Keratinocyte (primary cell): ENCODE measurements at regions not wholly inside any gene's neighbourhood (a gene's known extent, or its start where the extent isn't known, plus 50 kb on each side); places are given as distances from the start of the nearest gene placed in this dataset.

Experiments used
- DNase-seq: peaks from one replicate; pipeline ENCODE4 v3.0.0-alpha.2; 2011; ENCODE audit warnings: low read depth, missing footprints, low spot score
- FAIRE-seq: peaks from 2 replicates; lab custom pipeline; 2011; peaks lifted over from hg19 to GRCh38; lab: Jason Lieb, UNC
- H2AFZ ChIP-seq: 2 replicates; pipeline ENCODE4 v1.6.0; 2012; ENCODE audit warnings: low read length, control low read depth, inconsistent platforms; ENCODE audit not compliant: control insufficient read depth
- H3K27ac ChIP-seq: 2 replicates; pipeline ENCODE4 v1.5.1; 2011; ENCODE audit warnings: low read length; ENCODE audit not compliant: control insufficient read depth, insufficient read depth
- H3K27me3 ChIP-seq: 3 replicates; pipeline ENCODE4 v1.6.0; 2011; ENCODE audit warnings: low read length; ENCODE audit not compliant: control insufficient read depth, insufficient read depth; ENCODE audit errors: extremely low read depth
- H3K36me3 ChIP-seq, 2 experiments: 2 replicates in 1 of 2; 3 replicates in 1 of 2; pipeline ENCODE4 v1.5.1; 2011; ENCODE audit warnings: low read length in 2 of 2, mild to moderate bottlenecking in 1 of 2; ENCODE audit not compliant: control insufficient read depth in 2 of 2, insufficient read depth in 2 of 2; ENCODE audit errors: extremely low read depth in 1 of 2
- H3K4me1 ChIP-seq: 3 replicates; pipeline ENCODE4 v1.5.1; 2011; ENCODE audit warnings: low read length; ENCODE audit not compliant: control insufficient read depth, insufficient read depth; ENCODE audit errors: extremely low read depth
- H3K4me2 ChIP-seq: 3 replicates; pipeline ENCODE4 v1.6.0; 2011; ENCODE audit warnings: low read depth, low read length; ENCODE audit not compliant: control insufficient read depth, insufficient read depth; ENCODE audit errors: extremely low read depth
- H3K4me3 ChIP-seq, 3 experiments: fragments of 200-600 bp in 1 of 3; sonication (generic) in 1 of 3; 2 replicates in 2 of 3; 3 replicates in 1 of 3; pipeline ENCODE4 v1.5.1; 2011 to 2016; ENCODE audit warnings: low read length in 3 of 3, mild to moderate bottlenecking in 3 of 3, control low read depth in 2 of 3, inconsistent platforms in 1 of 3, low read depth in 1 of 3, mixed read lengths in 1 of 3, mixed run types in 1 of 3, moderate library complexity in 1 of 3; ENCODE audit not compliant: control insufficient read depth in 2 of 3, insufficient read depth in 2 of 3; ENCODE audit errors: extremely low read depth in 1 of 3
- H3K79me2 ChIP-seq: 2 replicates; pipeline ENCODE4 v1.6.0; 2012; ENCODE audit warnings: low read length; ENCODE audit not compliant: control insufficient read depth, insufficient read depth
- H3K9ac ChIP-seq: 3 replicates; pipeline ENCODE4 v1.6.0; 2011; ENCODE audit warnings: low read length; ENCODE audit not compliant: control insufficient read depth, insufficient read depth; ENCODE audit errors: extremely low read depth
- H3K9me1 ChIP-seq: 3 replicates; pipeline ENCODE4 v1.6.0; 2011; ENCODE audit warnings: low read length; ENCODE audit not compliant: control insufficient read depth, insufficient read depth; ENCODE audit errors: extremely low read depth
- H3K9me3 ChIP-seq: 2 replicates; pipeline ENCODE4 v1.5.1; 2012; ENCODE audit warnings: low read depth, low read length; ENCODE audit not compliant: control insufficient read depth
- H4K20me1 ChIP-seq: 3 replicates; pipeline ENCODE4 v1.6.0; 2011; ENCODE audit warnings: low read length; ENCODE audit not compliant: control insufficient read depth, insufficient read depth; ENCODE audit errors: extremely low read depth
- EZH2 ChIP-seq: IDR thresholded peaks from one replicate; pipeline ENCODE4 v1.6.1; 2012; ENCODE audit warnings: inconsistent platforms, mild to moderate bottlenecking, low read length, moderate library complexity
- dilution Hi-C: fragments of 300-500 bp; cut with MboI; formaldehyde crosslinking; loops from one replicate; pipeline ENCODE4 v1.7.0; 2020; ENCODE audit warnings: low sequenced_read_pairs; ENCODE audit not compliant: extremely low pct_ligation_motif_present
- TF ChIP-seq, protein P1 (sequence below), 3 experiments: IDR thresholded peaks in 1 of 3; conservative IDR thresholded peaks in 1 of 3; optimal IDR thresholded peaks in 1 of 3; 2 replicates in 2 of 3; 3 replicates in 1 of 3; pipeline versions ENCODE3 to v1.5.1; 2011; ENCODE audit warnings: low read length in 3 of 3, mild to moderate bottlenecking in 3 of 3, moderate library complexity in 2 of 3, control low read depth in 1 of 3, inconsistent platforms in 1 of 3; ENCODE audit not compliant: insufficient read depth in 2 of 3; ENCODE audit errors: extremely low read depth in 1 of 3

GRCh38 chr1:72704841-72705477, 422.6 kb upstream of the NEGR1 start:
- H3K27ac ChIP-seq: no peak overlapping the region
- H3K4me3 ChIP-seq: no peak overlapping the region
- H3K9me1 ChIP-seq: no peaks in the 10 kb centered on the region
- TF ChIP-seq EZH2: no peak
- TF ChIP-seq, protein P1, sequence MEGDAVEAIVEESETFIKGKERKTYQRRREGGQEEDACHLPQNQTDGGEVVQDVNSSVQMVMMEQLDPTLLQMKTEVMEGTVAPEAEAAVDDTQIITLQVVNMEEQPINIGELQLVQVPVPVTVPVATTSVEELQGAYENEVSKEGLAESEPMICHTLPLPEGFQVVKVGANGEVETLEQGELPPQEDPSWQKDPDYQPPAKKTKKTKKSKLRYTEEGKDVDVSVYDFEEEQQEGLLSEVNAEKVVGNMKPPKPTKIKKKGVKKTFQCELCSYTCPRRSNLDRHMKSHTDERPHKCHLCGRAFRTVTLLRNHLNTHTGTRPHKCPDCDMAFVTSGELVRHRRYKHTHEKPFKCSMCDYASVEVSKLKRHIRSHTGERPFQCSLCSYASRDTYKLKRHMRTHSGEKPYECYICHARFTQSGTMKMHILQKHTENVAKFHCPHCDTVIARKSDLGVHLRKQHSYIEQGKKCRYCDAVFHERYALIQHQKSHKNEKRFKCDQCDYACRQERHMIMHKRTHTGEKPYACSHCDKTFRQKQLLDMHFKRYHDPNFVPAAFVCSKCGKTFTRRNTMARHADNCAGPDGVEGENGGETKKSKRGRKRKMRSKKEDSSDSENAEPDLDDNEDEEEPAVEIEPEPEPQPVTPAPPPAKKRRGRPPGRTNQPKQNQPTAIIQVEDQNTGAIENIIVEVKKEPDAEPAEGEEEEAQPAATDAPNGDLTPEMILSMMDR (optimal IDR thresholded peaks at IDR 0.05 in 1 of 3, IDR thresholded peaks at IDR 0.05 in 1 of 3, conservative IDR thresholded peaks at IDR 0.05 in 1 of 3; ENCODE audit: extremely low read depth in 1 of 3, insufficient read depth in 2 of 3, low read length in 3 of 3): no peak
- H3K9ac ChIP-seq: no peak overlapping the region
- H3K27me3 ChIP-seq: no peaks in the 10 kb centered on the region
- no peaks in the 10 kb centered on the region for H3K9me3 ChIP-seq
- dilution Hi-C loops: no loop called here
- no peak for DNase-seq
- H2AFZ ChIP-seq: no peak overlapping the region
- H3K79me2 ChIP-seq: no peaks in the 10 kb centered on the region
- H3K4me2 ChIP-seq: no peak overlapping the region
- H3K4me1 ChIP-seq: no peaks in the 10 kb centered on the region
- H4K20me1 ChIP-seq: no peaks in the 10 kb centered on the region
- no peaks in the 10 kb centered on the region for H3K36me3 ChIP-seq
- no peak for FAIRE-seq

DNA sequence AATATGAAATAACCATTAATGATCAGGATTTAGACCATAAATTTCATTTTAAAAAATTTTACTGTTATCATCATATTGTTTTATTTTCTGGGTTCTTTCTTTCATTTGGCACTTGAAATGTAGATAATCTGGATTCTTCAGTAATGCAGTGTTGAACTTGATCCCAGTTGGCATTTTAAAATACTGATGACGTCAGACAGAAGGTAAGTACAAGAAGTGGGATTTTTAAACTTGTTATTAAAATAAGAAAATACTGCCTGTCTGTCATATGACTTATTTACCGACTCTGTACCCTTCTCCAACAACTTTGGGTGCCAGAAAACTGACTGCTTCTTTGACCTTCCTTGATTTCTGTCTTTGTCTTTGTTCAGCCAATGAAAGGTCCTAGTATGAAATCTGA, 415.1 kb upstream of the NEGR1 start:
- no peak overlapping the region for H3K9ac ChIP-seq
- no peak overlapping the region for H3K4me3 ChIP-seq
- H3K9me3 ChIP-seq: no peaks in the 10 kb centered on the region
- no peaks in the 10 kb centered on the region for H3K4me1 ChIP-seq
- FAIRE-seq (no peak), DNase-seq (no peak)
- H3K9me1 ChIP-seq: no peaks in the 10 kb centered on the region
- dilution Hi-C loops: no loop called here
- TF ChIP-seq, protein P1 (optimal IDR thresholded peaks at IDR 0.05 in 1 of 3, IDR thresholded peaks at IDR 0.05 in 1 of 3, conservative IDR thresholded peaks at IDR 0.05 in 1 of 3; ENCODE audit: extremely low read depth in 1 of 3, insufficient read depth in 2 of 3, low read length in 3 of 3): no peak
- TF ChIP-seq EZH2: no peak
- no peaks in the 10 kb centered on the region for H4K20me1 ChIP-seq
- H3K27ac ChIP-seq: no peak overlapping the region
- H3K4me2 ChIP-seq: no peak overlapping the region
- H3K79me2 ChIP-seq: no peaks in the 10 kb centered on the region
- no peaks in the 10 kb centered on the region for H3K36me3 ChIP-seq
- no peaks in the 10 kb centered on the region for H3K27me3 ChIP-seq
- no peak overlapping the region for H2AFZ ChIP-seq
